IPS-NIHi7 (cell line): ENCODE measurements at regions not wholly inside any gene's neighbourhood (a gene's known extent, or its start where the extent isn't known, plus 50 kb on each side); places are given as distances from the start of the nearest gene placed in this dataset.

ENCODE experiments used
- DNase-seq: peaks from one replicate; pipeline ENCODE4 v3.0.0; 2012; ENCODE audit warnings: mixed read lengths; ENCODE audit errors: extremely low spot score

DNA sequence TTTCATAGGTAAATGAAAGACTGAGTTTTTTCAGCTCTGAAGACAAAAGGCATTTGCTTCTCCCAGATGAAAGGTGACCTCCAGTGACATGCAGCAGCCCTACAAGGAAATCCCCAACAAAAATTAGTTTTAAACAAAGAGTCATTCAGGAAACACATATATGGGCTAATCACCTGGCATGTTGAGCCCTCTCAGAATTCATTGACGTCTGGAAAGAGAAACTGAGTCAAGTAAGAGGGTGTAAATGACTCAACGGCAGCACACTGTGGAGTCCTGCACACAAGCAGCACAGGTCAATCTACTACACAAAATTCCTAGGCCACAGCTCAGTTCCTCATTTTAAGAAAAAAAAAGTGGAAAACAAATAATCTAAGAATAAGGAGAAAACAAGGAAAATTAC is 592.3 kb downstream of the EPHA7 start:
- no peak for DNase-seq

DNA sequence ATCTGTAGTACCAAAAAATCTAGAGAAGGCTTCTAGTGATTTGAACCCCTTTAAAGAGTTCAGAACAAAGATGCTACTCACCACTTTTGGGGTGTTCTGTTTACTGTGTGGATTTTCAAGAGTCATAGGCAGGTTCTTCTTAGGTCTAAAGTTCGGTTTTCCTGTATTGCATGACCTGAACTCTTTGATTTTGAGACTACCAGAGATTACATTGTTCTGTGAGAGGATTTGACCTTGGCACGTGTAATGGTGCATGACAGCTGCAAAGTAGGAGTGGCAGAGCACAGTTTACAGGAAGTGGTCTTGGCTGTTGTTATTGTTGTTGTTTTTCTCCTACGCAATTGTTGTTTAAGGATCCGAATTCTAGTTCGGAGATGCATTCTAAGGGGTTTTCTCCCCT is 592.7 kb downstream of the EPHA7 start:
- DNase-seq: no peak

DNA sequence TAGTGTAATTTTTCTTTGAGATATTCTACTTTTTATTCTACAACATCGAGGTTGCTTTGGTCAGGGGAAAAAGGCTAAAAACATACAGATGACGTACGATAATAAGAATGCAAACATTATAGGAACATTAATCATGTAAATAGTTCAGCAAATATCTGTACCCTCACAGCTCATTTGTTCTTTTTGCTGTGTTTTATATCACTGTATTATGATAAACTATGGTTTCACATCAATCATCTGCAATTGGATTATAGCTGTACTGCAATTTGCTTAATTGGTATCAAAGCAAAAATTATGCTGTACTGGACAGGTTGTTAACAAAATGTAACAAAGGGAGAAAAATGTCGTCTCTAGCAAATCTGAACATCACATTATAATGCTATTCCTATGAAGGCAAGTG is 597.1 kb downstream of the EPHA7 start:
- no peak for DNase-seq

DNA sequence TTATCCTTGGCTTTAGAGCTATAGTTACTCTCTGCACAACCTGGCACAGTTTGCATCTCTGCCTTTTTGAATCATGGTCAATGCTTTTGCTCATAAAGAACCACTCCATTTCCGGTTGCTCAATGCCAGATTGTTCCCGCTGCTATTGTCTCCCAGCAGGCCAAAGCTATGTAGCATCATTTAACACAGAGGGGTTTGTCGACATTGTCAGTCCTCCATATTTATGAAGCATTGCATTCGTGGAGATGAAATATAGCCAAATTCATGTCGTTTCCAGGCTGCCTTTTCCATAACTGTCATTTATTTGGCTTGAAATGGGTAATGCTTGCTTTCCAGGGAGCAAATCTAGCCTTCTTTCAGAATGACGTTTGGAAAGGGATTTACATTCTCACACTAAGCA is 598.8 kb downstream of the EPHA7 start:
- DNase-seq: no peak

DNA sequence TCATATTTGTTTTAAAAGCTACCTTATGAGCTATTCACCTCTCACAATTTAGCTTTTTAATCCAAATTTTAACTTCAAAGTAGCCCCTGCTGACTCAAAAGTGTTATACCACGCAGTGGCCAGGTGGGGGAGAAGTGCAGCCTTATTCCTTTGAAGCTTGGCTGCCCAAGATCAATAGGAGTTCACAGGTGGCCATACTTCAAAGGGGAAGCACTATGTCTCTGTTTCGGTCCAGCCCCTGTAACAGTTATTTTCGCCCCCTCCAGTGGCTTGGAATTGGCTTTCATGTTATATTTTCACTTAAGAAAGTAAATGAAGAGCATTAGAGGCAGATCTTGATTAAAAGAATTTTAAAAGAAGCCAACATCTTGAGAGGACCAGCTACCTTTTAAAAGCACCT is 608.4 kb downstream of the EPHA7 start:
- peak; percentile 70 for DNase-seq

DNA sequence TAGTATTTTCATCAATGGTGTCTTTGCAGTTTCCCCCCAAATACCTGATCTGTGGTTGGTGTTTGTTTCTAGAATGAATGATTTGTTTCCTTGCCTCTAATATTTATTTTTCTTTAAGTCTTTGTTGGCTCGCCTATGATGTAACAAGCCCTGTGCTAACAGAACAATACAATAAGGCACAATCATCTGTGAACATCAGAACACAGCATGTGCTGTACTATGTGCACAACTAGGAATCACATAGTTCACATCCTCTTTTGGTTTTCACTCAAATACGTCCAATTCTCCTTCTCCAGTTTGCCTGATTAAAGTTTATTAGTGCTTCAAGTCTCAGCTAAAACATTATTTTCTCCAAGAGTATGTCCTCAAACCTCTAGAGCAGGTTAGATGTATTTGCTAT is 613.1 kb downstream of the EPHA7 start:
- DNase-seq: no peak

DNA sequence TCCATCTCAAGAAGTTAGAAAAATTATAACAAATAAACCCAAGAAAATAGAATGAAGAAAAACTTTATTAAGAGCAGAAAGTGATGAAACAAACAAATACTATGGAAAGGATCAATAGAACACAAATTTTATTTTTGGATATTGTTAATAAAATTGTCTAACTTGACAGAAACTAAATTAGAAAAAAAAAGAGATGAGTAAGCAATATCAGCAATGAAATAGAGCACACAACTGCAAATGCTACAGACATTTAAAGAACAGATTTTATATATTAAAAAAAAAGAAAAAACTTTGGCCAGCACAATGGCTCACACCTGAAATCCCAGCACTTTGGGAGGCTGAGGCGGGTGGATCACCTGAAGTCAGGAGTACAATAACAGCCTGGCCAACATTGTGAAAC is 628.0 kb downstream of the EPHA7 start:
- no peak for DNase-seq

DNA sequence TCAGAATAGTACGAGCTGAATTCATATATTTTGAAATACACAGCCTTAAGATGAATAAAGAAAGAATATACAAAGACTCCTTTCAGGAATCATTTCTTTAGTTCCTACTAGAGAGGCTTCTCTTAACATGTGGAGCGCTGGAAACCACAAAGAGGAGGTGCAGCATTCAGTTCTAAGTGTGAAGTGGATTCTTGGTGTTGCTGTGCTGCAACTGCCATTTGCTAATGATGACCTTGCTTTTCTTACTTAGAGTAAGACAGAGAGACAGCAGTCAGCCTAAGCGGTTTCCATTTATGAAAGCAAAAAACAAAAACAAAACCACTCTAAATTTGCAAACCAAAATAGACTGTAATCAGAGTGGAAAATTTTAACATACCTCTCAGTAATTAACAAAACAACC is 629.0 kb downstream of the EPHA7 start:
- no peak for DNase-seq

DNA sequence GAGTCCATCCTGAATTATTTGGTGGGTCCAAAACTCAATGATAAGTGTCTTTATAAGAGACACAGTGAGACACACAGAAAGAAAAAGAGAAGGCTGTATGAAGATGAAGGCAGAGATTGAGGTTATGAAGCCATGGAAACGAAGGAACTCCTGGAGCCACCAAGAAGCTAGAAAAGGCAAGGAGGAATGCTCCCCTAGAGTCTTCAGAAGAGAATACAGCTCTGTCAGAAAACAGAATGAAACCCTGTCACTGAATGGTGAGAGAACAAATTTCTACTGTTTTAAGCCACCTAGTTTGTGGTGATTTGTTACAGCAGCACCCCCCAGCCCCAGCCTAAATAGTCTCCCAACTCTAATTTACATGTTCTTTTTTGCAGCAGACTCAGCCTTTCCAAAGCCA is 635.1 kb downstream of the EPHA7 start:
- DNase-seq: no peak

DNA sequence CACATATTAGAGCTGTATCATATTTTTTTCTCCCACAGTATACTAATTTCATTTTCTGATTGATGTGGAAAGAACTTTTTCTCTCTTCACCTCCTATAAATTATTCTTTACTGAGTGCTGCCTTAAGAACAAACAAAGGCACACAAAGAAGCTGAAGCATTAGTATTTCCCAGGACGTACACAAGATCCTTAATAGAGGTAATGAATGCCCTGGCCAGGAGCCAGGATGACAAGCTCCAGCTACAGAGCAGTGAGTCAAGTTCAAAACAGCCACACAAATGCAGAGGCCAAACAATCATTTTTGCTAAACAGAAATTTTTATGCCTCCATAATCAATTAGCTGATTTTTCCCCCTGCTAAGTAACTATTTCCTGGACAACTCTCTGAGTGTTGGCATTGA is 639.6 kb downstream of the EPHA7 start:
- DNase-seq: no peak

DNA sequence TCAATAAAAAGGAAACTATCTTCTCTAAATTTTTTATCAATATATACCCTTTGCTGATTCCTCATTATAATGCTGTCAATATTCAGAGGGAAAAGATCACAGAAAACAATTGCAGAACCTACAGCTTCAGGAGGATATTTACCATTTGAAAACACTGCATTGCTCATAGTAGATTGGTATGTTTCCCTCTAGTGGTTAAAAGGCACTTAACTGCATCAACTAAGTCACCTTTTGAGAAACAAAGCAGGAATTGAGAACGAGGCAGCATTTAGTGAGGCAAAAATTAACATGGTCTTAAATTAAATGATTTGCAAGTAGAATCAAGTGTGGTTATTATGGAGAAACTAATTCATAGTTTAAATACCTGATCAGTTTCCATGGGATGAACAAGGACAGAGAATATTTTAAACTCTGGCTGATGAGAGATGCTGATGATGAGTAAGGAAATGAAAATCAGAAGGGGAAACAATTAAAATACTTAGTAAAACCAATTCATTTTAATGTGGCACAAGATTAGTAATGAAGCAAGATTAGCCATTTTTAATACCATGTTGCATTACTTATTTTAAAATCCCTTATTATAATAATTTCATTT is 642.1 kb downstream of the EPHA7 start:
- peak; percentile 34 for DNase-seq

DNA sequence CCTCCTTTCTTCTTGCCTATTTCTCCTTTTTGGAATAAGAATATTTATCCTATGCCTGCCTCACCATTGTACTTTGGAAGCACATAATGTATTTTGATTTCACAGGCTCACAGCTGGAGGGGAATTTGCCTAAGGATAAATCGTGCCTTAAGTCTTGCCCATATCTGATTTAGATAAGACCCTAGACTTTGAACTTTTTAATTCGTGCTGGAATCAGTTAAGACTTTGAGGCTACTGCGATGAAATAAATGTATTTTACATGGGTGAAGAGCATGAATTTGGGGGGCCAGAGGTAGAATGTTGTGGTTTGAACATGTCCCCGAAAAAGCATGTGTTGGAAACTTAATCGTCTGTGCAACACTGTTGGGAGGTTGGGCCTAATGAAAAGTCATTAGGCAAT is 648.8 kb downstream of the EPHA7 start:
- DNase-seq: no peak

DNA sequence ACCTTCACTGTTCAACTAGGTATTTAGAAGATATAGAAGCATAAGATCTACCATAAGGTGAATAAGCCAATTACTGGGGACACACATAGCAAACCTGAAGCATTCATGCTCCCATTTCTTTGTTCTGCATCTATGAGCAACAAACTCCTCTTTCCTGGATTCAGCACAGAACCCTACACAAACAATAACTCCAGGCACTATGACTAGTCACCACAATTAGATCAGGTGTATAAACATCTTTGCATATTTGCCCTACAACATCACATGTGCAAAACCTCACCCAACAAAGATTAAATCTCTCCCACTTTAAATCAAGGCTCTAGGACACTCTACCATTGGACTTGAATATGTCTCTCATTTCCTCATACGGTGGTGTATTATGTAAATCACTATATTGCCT is 652.3 kb downstream of the EPHA7 start:
- no peak for DNase-seq

DNA sequence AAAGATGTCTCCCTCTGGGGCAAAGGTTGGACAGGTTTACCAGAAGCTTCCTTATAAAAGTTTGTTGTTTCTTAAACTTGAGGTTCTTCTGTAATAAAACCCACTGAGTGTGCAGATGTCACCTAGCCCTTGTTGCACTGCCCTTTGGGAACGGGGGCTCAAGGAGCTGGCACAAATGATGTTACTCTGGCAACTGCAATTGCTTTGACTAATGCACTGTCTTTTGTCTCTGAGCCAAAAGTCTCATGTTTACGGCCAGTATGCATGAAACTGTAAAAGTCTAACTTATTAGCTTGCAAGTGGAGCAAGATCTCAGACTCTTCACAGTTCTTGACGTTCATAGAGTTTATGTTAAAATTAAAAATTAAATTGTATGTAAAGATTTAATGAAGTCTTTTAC is 655.7 kb downstream of the EPHA7 start:
- DNase-seq: no peak

DNA sequence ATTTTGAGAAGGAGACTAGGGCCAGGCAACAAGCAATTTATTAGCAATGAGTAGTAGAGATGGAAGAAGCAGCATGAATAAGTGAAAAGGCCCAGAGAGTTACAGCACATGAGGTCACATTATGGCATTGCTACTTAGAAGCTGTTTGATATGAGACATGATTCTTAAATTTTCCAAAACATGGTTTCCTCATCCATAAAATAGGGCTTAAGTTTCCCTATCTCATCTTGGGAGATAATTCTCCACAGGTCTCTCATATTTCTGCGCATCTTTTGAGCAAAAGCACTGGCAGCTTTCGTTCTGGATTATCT is 656.1 kb downstream of the EPHA7 start:
- DNase-seq: no peak

DNA sequence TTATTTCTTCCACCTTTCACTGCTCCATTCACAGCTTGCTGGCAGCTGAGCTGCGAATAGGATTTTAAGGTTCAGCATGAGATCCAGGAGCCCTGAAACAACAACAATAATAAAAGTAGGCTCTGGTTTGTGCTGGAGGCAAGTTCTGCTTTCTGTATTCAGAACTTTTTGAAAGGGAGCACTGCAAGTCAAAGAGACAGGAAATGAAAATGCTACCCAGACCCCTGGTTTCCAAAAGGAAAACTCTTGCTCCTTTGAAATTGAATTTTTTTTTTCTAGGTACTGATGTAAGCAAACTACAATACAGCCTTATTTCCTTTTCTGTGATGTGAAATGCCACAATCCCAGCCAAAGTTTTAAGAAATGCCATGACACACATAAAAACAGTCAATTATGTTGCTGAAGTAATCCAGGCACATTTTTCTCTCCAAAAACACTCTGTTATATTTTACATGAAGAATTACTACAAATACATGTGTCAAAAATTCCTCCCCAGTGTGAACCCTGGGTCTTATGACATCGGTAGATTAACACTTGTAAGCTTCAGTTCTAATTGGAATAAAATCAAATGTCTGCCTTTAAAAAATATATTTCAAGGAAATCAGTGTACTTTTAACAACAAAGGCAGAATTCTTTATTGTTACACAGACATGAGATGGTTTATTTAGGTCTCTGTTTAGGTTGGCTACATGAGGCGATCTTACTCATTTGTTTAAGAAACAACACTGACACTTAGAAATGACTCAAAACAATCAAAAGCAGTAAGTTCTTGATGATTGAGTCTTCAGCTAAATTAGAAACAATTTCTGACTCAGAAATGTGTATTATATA is 656.7 kb downstream of the EPHA7 start:
- no peak for DNase-seq

DNA sequence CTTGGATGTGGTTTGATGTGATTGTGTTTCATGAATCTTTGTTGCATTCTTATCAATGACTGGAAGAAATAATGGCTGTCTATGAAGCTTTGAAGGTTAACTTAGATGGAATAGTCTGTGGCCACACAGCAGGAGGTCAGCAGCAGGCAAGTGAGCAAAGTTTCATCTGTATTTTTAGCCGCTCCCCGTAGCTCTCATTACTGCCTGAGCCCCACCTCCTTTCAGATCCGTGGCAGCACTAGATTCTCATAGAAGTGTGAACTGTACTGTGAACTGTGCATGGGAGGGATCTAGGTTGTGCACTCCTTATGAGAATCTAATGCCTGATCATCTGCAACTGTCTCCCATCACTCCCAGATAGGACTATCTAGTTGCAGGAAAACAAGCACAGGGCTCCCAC is 660.2 kb downstream of the EPHA7 start:
- no peak for DNase-seq

DNA sequence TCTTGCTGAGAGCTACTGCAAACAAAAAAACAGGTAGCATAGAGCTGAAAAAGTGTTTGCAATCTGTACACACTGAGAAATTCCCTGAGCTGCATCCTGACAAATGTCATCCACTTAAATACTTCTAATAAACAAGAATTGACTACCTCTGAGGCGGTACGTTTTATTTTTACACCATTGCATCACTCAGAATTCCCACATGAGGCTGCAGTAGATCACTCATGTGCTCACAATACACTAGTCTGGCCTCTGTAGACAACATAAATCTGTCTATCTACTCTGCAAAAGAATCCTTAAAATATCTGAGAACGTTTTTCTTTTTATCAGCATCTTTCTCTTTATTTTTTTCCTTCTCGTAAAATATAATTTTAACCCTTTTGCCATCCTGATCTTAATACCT is 661.4 kb downstream of the EPHA7 start:
- DNase-seq: no peak

DNA sequence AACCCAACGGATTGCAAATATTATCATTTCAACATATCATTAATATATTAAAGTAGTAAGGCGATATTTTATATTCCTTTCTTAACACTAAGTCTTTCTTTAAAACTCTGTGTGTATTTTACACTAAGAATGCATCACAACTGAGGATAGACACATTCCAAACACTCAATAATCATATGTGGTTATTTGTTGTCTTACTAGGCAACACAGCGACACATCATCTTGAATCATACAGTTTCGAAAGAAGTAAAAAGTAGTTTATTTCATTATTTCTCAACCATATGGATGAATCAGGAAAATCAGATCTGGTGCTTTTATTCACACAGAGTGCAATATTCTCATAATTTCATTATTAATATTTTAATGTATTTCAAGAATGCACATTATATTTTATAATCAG is 662.4 kb downstream of the EPHA7 start:
- DNase-seq: no peak

DNA sequence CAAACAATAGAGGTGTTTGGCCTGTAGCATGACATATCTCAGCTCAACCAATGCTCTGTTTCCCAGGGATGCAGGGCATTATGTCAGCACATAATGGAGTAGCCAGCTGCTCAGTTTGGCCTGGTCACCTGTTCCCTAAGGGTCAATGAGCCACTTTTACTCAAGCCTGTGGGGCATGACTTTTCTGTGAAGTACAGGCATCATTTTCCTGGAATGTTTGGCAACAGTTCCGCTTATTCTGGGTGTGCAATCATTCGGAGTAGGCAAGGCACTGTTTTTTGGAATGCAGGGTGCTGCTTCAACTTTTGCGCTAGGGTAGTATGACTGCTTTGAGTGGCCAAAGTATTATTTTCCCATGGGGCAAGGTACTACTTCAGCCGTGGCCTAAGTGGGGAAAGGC is 665.4 kb downstream of the EPHA7 start:
- no peak for DNase-seq

DNA sequence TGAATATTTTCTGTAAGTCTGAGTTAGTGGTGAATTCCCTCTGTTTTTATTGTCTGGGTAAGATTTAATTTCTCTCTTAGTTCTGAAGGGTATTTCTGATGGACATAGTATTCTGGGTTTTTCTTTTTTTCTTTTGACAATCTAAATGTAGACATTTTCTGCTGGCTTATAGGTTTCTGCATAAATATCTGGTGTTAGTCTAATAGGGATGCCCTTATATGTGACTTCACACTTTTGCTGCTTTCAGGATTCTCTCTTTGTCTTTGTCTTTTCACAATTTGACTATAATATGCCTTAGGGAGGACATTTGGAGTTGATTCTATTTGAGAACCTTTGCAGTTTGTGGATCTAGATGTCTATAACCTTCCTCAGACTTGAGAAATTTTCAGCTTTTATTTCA is 667.2 kb downstream of the EPHA7 start:
- no peak for DNase-seq

DNA sequence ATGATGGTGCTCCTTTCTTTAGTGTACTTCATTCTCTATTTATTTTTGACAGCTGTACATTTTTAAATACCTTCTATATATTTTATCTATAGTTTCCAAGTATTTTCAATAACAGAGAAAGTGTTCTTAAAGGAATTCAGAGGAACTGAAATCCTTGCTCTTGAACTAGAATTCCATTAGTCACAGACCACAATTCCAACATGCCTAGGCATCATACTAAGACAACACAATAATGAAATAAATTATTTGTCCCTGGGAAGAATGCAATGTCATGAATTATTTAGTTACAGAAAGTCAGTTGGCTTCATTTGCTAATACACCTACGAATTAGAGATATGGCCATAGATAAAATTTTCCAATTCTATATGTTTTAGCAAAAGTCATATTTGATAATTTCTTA is 671.2 kb downstream of the EPHA7 start:
- DNase-seq: no peak

DNA sequence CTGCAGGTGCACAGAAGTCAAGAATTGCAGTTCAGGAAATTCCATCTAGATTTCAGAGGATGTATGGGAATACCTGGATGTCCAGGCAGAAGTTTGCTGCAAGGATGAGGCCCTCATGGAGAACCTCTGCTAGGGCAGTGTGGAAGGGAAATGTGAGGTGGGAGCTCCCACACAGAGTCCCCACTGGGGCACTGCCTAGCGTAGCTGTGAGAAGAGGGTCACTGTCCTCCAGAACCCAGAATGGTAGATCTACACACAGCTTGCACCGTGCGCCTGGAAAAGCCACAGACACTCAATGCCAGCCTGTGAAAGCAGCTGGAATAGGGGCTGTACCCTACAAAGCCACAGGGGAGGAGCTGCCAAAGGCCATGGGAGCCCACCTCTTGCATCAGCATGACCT is 681.4 kb downstream of the EPHA7 start:
- DNase-seq: no peak

DNA sequence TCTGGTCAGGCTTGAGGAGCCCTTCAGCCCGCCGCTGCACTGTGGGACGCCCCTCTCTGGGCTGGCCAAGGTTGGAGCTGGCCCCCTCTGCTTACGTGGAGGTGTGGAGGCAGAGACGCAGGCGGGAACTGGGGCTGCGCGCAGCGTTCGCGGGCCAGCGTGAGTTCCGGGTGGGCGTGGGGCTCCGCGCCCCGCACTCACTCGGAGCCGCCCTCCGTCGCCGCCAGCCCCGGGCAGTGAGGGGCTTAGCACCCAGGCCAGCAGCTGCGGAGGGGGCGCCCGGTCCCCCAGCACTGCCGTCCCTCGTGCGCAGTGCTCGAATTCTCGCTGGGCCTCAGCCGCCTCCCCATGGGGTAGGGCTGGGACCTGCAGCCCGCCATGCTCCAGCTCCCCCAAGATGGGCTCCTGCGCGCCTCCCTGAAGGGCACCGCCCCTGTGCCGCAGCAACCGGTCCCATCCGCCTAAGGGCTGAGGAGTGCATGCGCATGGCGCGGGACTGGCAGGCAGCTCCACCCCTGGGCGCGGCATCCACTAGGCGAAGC is 695.9 kb downstream of the EPHA7 start:
- DNase-seq: peak; percentile 63
